PFSK-1 (cell line): ENCODE measurements at regions not wholly inside any gene's neighbourhood (a gene's known extent, or its start where the extent isn't known, plus 50 kb on each side); places are given as distances from the start of the nearest gene placed in this dataset.

Experiments used
- POLR2AphosphoS5 ChIP-seq: IDR thresholded peaks from 2 replicates; pipeline ENCODE4 v1.6.1; 2012; ENCODE audit warnings: low read depth, mild to moderate bottlenecking, control low read depth, low read length, moderate library complexity
- TAF1 ChIP-seq: IDR thresholded peaks from 2 replicates; pipeline ENCODE4 v1.6.1; 2012; ENCODE audit warnings: low read length, control low read depth, borderline replicate concordance; ENCODE audit not compliant: insufficient read depth

- TF ChIP-seq TAF1 (no peak), POLR2AphosphoS5 (no peak)
Measured at GRCh38 chr12:92061061-92061460, 84.6 kb downstream of the BTG1 start.
